Ovary (tissue), 7 donors: ENCODE measurements at regions not wholly inside any gene's neighbourhood (a gene's known extent, or its start where the extent isn't known, plus 50 kb on each side); places are given as distances from the start of the nearest gene placed in this dataset.
A peak's percentile ranks its signal among the peaks of the same experiment; 100 is the strongest.

Source experiments
- DNase-seq, 5 donors: peaks; one replicate each; pipeline ENCODE4 v3.0.0-alpha.2; 2019 to 2020
- H3K27ac ChIP-seq, 2 donors: fragments of 200-600 bp; one replicate each; pipeline versions ENCODE4 v1.5.1 to v1.8.0; 2019 to 2022
- H3K27me3 ChIP-seq: fragments of 200-600 bp; one replicate; pipeline ENCODE4 v1.8.0; 2022
- H3K36me3 ChIP-seq: fragments of 200-600 bp; sonication (generic); one replicate; pipeline ENCODE4 v1.5.1; 2019
- H3K4me1 ChIP-seq: one replicate; pipeline ENCODE4 v1.8.1; 2013; ENCODE audit warnings: mild to moderate bottlenecking, moderate library complexity; ENCODE audit not compliant: insufficient read depth
- H3K4me3 ChIP-seq: fragments of 200-600 bp; sonication (generic); one replicate; pipeline ENCODE4 v1.5.1; 2017
- H3K9me3 ChIP-seq, 2 donors: fragments of 200-600 bp in 1 of 2; sonication (generic) in 1 of 2; one replicate each; pipeline versions ENCODE4 v1.5.1 to v1.8.1; 2013 to 2019; ENCODE audit warnings: mild to moderate bottlenecking in 1 of 2, moderate library complexity in 1 of 2
- CTCF ChIP-seq, 3 donors: fragments of 450-650 bp in 2 of 3; fragments of 200-600 bp in 1 of 3; IDR thresholded peaks; one replicate each; pipeline versions ENCODE4 v1.5.1 to v1.8.0; 2016 to 2022; ENCODE audit warnings: antibody characterized with exemption in 3 of 3, mild to moderate bottlenecking in 1 of 3
- EP300 ChIP-seq: sonication (generic); formaldehyde crosslinking; IDR thresholded peaks from one replicate; pipeline ENCODE4 v1.6.1; 2017; ENCODE audit warnings: antibody characterized with exemption
- POLR2A ChIP-seq: fragments of 450-650 bp; IDR thresholded peaks from one replicate; pipeline ENCODE4 v1.6.1; 2017; ENCODE audit warnings: antibody characterized with exemption, mild to moderate bottlenecking, moderate library complexity
- WGBS, 3 donors: extraction: QIAGEN DNeasy Blood & Tissue Kit in 1 of 3; methylation state at CpG; one replicate each; pipeline versions ENCODE4 v1.1.5 to v1.1.7; 2013 to 2017; 5-methylcytosine and 5-hydroxymethylcytosine counted together
- intact Hi-C, 4 donors: fragments of 100-400 bp; cut with DNase I; formaldehyde crosslinking; loops; one replicate each; pipeline versions ENCODE4 v1.11.0 to v1.15.1; 2022 to 2023
- donor health status: DM: no; HTN: no; CAD: no; lungs with moderate emphysema.
- donor health status: DM: no; HTN: no; CAD: no.
- donor health status: Bipolar disorder and iron deficiency.
- donor health status: DM: no; HTN: no; CAD: no.
- donor health status: DM: yes; HTN: yes; CAD: no.

GRCh38 chr11:116207019-116207418 is 565.8 kb downstream of the BUD13 start:
- no peaks in the 10 kb centered on the region for H3K27me3 ChIP-seq
- WGBS, 3 donors = 74 to 81% (median 76%) methylated on average over 2 of the region's 2 CpGs
- no peak for DNase-seq
- H3K4me3 ChIP-seq = no peak overlapping the region
- H3K9me3 ChIP-seq = no peaks in the 10 kb centered on the region
- TF ChIP-seq EP300 = no peak
- intact Hi-C loops = no loop called here
- no peaks in the 10 kb centered on the region for H3K36me3 ChIP-seq
- no peaks in the 10 kb centered on the region for H3K4me1 ChIP-seq
- H3K27ac ChIP-seq = no peak overlapping the region

GRCh38 chr11:116202922-116203321 is 569.9 kb downstream of the BUD13 start:
- no peak for DNase-seq
- TF ChIP-seq POLR2A = no peak
- TF ChIP-seq EP300 = no peak
- TF ChIP-seq CTCF (IDR thresholded peaks at IDR 0.05) = no peak
- Histone ChIP-seq H3K9me3 (no peaks in the 10 kb centered on the region), H3K36me3 (no peaks in the 10 kb centered on the region), H3K27ac (no peak overlapping the region), H3K27me3 (no peaks in the 10 kb centered on the region), H3K4me1 (no peaks in the 10 kb centered on the region), H3K4me3 (no peak overlapping the region)
- 33 to 45% (median 35%) methylated on average over 2 of the region's 2 CpGs for WGBS, 3 donors
- intact Hi-C loops = no loop called here

GRCh38 chr11:116200564-116200963 is 572.2 kb downstream of the BUD13 start:
- intact Hi-C loops = no loop called here
- WGBS, 3 donors = 86 to 93% (median 91%) methylated on average over 8 of the region's 8 CpGs
- TF ChIP-seq CTCF (IDR thresholded peaks at IDR 0.05) = no peak
- TF ChIP-seq EP300 = no peak
- TF ChIP-seq POLR2A = no peak

GRCh38 chr11:116199182-116199581 is 573.6 kb downstream of the BUD13 start:
- no peak for TF ChIP-seq CTCF (IDR thresholded peaks at IDR 0.05)
- TF ChIP-seq POLR2A = no peak
- TF ChIP-seq EP300 = no peak
- intact Hi-C loops = no loop called here
- Histone ChIP-seq H3K27ac (no peak overlapping the region), H3K4me3 (no peak overlapping the region), H3K9me3 (no peaks in the 10 kb centered on the region), H3K4me1 (peaks cover under 1% of the 10 kb centered on the region), H3K27me3 (no peaks in the 10 kb centered on the region), H3K36me3 (no peaks in the 10 kb centered on the region)
- 79 to 84% (median 83%) methylated on average over 10 of the region's 10 CpGs for WGBS, 3 donors
- no peak for DNase-seq

More at GRCh38 chr11:116200564-116200963, 572.2 kb downstream of the BUD13 start:
- H3K27ac ChIP-seq = no peak overlapping the region
- DNase-seq = no peak
- no peaks in the 10 kb centered on the region for H3K36me3 ChIP-seq
- no peaks in the 10 kb centered on the region for H3K4me1 ChIP-seq
- no peak overlapping the region for H3K4me3 ChIP-seq
- H3K27me3 ChIP-seq = no peaks in the 10 kb centered on the region
- no peaks in the 10 kb centered on the region for H3K9me3 ChIP-seq

- Histone ChIP-seq H3K27me3 (no peaks in the 10 kb centered on the region), H3K4me3 (peak overlapping the region; percentile 41), H3K4me1 (peaks cover 6% of the 10 kb centered on the region), H3K36me3 (no peaks in the 10 kb centered on the region), H3K27ac (no peak overlapping the region), H3K9me3 (no peaks in the 10 kb centered on the region)
- no peak for TF ChIP-seq CTCF (IDR thresholded peaks at IDR 0.05)
- TF ChIP-seq EP300 = no peak
- intact Hi-C loops = no loop called here
- DNase-seq = no peak
- 46 to 49% (median 49%) methylated on average over 5 of the region's 5 CpGs for WGBS, 3 donors
Observed at GRCh38 chr11:116194156-116194904, 578.5 kb downstream of the BUD13 start.
